Activated CD4-positive, CD25-positive, alpha-beta regulatory T cell treated with anti-CD3 and anti-CD28 coated beads, Interleukin-2, amount 50 U/mL, for 72 hours (primary cell): ENCODE measurements at regions not wholly inside any gene's neighbourhood (a gene's known extent, or its start where the extent isn't known, plus 50 kb on each side); places are given as distances from the start of the nearest gene placed in this dataset.
A peak's percentile ranks its signal among the peaks of the same experiment; 100 is the strongest.

Experiments
- DNase-seq: peaks from one replicate; pipeline ENCODE4 v3.0.0; 2021

GRCh38 chr1:88111816-88112215 is 572.3 kb upstream of the PKN2 start:
- no peak for DNase-seq

GRCh38 chr1:88117597-88117996 is 566.5 kb upstream of the PKN2 start:
- DNase-seq = no peak

GRCh38 chr1:88118176-88118845 is 565.8 kb upstream of the PKN2 start:
- no peak for DNase-seq

- DNase-seq = no peak
Measured at GRCh38 chr1:88124614-88125013, 559.5 kb upstream of the PKN2 start.

GRCh38 chr1:88126467-88126866 is 557.6 kb upstream of the PKN2 start:
- DNase-seq = no peak

- DNase-seq = no peak
Measured at GRCh38 chr1:88133991-88134390, 550.1 kb upstream of the PKN2 start.

- DNase-seq = no peak
Measured at GRCh38 chr1:88134983-88135921, 548.8 kb upstream of the PKN2 start.

GRCh38 chr1:88139633-88140032 is 544.4 kb upstream of the PKN2 start:
- DNase-seq = no peak

- DNase-seq = no peak
Measured at GRCh38 chr1:88140325-88140724, 543.7 kb upstream of the PKN2 start.

- DNase-seq = no peak
Measured at GRCh38 chr1:88141499-88142074, 542.5 kb upstream of the PKN2 start.

- DNase-seq = no peak
Measured at GRCh38 chr1:88145752-88146151, 538.3 kb upstream of the PKN2 start.

- no peak for DNase-seq
Measured at GRCh38 chr1:88149686-88150085, 534.4 kb upstream of the PKN2 start.

- no peak for DNase-seq
Measured at GRCh38 chr1:88150330-88150729, 533.7 kb upstream of the PKN2 start.

- DNase-seq = no peak
Measured at GRCh38 chr1:88163187-88163586, 520.9 kb upstream of the PKN2 start.

GRCh38 chr1:88168126-88168525 is 515.9 kb upstream of the PKN2 start:
- DNase-seq = no peak

GRCh38 chr1:88169139-88169538 is 514.9 kb upstream of the PKN2 start:
- DNase-seq = no peak

- no peak for DNase-seq
Measured at GRCh38 chr1:88169939-88170338, 514.1 kb upstream of the PKN2 start.

GRCh38 chr1:88175120-88175630 is 508.9 kb upstream of the PKN2 start:
- no peak for DNase-seq

GRCh38 chr1:88175631-88176226 is 508.3 kb upstream of the PKN2 start:
- DNase-seq = no peak

GRCh38 chr1:88179943-88180342 is 504.1 kb upstream of the PKN2 start:
- DNase-seq = no peak

GRCh38 chr1:88180449-88181108 is 503.5 kb upstream of the PKN2 start:
- DNase-seq = peak; percentile 46

- no peak for DNase-seq
Measured at GRCh38 chr1:88186911-88187310, 497.2 kb upstream of the PKN2 start.

- no peak for DNase-seq
Measured at GRCh38 chr1:88188038-88188437, 496.0 kb upstream of the PKN2 start.
